ENCODE measurements at regions not wholly inside any gene's neighbourhood (a gene's known extent, or its start where the extent isn't known, plus 50 kb on each side); places are given as distances from the start of the nearest gene placed in this dataset.

DNA sequence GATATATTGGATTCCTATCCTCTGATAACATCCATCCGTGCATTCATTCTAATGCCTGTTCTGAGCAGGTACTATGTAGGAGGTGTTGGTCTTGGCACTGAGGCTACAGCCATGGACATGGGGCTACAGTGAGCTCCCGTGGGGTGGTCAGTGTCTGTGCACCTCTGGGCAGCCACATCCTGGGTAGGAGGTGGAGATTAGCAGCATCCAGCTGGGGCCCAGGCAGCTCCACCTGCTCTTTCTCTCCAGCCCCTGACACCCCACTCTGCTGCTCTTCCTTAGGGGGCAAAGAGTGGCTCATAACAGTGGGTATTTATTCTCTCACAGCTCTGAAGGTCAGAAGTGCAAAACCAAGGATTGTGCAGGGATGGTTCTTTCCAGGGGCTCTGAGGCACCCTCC lies 292.0 kb upstream of the SFSWAP start:
- TF ChIP-seq SMC3 (IDR thresholded peaks at IDR 0.05; ENCODE audit: low read depth, low read length) (no peak), RFX5 (IDR thresholded peaks at IDR 0.05; ENCODE audit: low read depth, low read length) (no peak), NFE2L2 (IDR thresholded peaks at IDR 0.05; ENCODE audit: low read depth, low read length) (no peak), MAFK (IDR thresholded peaks at IDR 0.05; ENCODE audit: low read depth, low read length) (no peak), CEBPB (IDR thresholded peaks at IDR 0.05; ENCODE audit: low read depth, low read length) (no peak), MAZ (IDR thresholded peaks at IDR 0.05; ENCODE audit: borderline replicate concordance, low read depth, low read length) (no peak), POLR2A (IDR thresholded peaks at IDR 0.05; ENCODE audit: low read depth, low read length) (no peak), MXI1 (IDR thresholded peaks at IDR 0.05; ENCODE audit: borderline replicate concordance, low read depth, low read length) (no peak), RAD21 (IDR thresholded peaks at IDR 0.05; ENCODE audit: low read length) (no peak), BHLHE40 (IDR thresholded peaks at IDR 0.05; ENCODE audit: low read depth, low read length) (no peak), RCOR1 (IDR thresholded peaks at IDR 0.05; ENCODE audit: insufficient replicate concordance, low read length) (no peak), CHD1 (IDR thresholded peaks at IDR 0.05; ENCODE audit: low read depth, low read length) (no peak)
- TF ChIP-seq, protein P1, sequence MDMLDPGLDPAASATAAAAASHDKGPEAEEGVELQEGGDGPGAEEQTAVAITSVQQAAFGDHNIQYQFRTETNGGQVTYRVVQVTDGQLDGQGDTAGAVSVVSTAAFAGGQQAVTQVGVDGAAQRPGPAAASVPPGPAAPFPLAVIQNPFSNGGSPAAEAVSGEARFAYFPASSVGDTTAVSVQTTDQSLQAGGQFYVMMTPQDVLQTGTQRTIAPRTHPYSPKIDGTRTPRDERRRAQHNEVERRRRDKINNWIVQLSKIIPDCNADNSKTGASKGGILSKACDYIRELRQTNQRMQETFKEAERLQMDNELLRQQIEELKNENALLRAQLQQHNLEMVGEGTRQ (IDR thresholded peaks at IDR 0.05; ENCODE audit: low read depth, low read length), result no peak
- TF ChIP-seq, protein P2, sequence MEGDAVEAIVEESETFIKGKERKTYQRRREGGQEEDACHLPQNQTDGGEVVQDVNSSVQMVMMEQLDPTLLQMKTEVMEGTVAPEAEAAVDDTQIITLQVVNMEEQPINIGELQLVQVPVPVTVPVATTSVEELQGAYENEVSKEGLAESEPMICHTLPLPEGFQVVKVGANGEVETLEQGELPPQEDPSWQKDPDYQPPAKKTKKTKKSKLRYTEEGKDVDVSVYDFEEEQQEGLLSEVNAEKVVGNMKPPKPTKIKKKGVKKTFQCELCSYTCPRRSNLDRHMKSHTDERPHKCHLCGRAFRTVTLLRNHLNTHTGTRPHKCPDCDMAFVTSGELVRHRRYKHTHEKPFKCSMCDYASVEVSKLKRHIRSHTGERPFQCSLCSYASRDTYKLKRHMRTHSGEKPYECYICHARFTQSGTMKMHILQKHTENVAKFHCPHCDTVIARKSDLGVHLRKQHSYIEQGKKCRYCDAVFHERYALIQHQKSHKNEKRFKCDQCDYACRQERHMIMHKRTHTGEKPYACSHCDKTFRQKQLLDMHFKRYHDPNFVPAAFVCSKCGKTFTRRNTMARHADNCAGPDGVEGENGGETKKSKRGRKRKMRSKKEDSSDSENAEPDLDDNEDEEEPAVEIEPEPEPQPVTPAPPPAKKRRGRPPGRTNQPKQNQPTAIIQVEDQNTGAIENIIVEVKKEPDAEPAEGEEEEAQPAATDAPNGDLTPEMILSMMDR (conservative IDR thresholded peaks at IDR 0.05; ENCODE audit: low read depth, low read length), result no peak
- H2AFZ ChIP-seq (replicated peaks; ENCODE audit: low read length, poor library complexity), result no peak overlapping the region
- no peak overlapping the region for H3K14ac ChIP-seq (replicated peaks; ENCODE audit: low read depth, low read length)
- dilution Hi-C loops (cut with HindIII; ENCODE audit: low sequenced_read_pairs, unreplicated experiment), result no loop called here
- ChIA-PET POLR2A (ENCODE audit: unreplicated experiment) (no interaction called here), CTCF (no interaction called here)
- no peak overlapping the region for H3K4me2 ChIP-seq (ENCODE audit: low read depth, low read length)
- no peak overlapping the region for H2BK120ac ChIP-seq (ENCODE audit: low read depth, low read length)
- H3K4me1 ChIP-seq (ENCODE audit: control insufficient read depth, insufficient read depth, low read length), result no peaks in the 10 kb centered on the region
- no peaks in the 10 kb centered on the region for H3K79me1 ChIP-seq (ENCODE audit: low read depth in 1 of 2, low read length in 2 of 2)
- ATAC-seq (ENCODE audit: low read depth), result no peak
- no peak overlapping the region for H4K8ac ChIP-seq (ENCODE audit: low read depth in 2 of 2, low read length in 2 of 2)
- H3K9me3 ChIP-seq (ENCODE audit: control insufficient read depth, insufficient read depth, low read length), result peaks cover 30% of the 10 kb centered on the region
- H4K91ac ChIP-seq (ENCODE audit: insufficient read depth, low read depth, low read length), result no peak overlapping the region
- no TSS peak for BruUV-seq (replicated peaks)
- no peaks in the 10 kb centered on the region for H3K9me1 ChIP-seq (ENCODE audit: insufficient read depth, low read length)
- H4K20me1 ChIP-seq (ENCODE audit: insufficient read depth, low read length), result no peaks in the 10 kb centered on the region
- H2BK15ac ChIP-seq (ENCODE audit: low read depth, low read length), result no peak overlapping the region
- no peak overlapping the region for H3K9ac ChIP-seq (ENCODE audit: low read depth, low read length)
- H2BK5ac ChIP-seq (ENCODE audit: low read depth, low read length, poor library complexity, severe bottlenecking), result no peak overlapping the region
- no peak overlapping the region for H3K56ac ChIP-seq (ENCODE audit: extremely low read depth, insufficient read depth, low read length)
- no peak overlapping the region for H3K4me3 ChIP-seq (ENCODE audit: insufficient read depth, low read depth, low read length)
- no peak overlapping the region for H4K5ac ChIP-seq (ENCODE audit: low read depth, low read length)
- no peaks in the 10 kb centered on the region for H3K27me3 ChIP-seq (ENCODE audit: control insufficient read depth, insufficient read depth, low read length)
- H3K23ac ChIP-seq (ENCODE audit: low read depth, low read length), result no peak overlapping the region
- in situ Hi-C loops (cut with MboI; ENCODE audit: low sequenced_read_pairs), result no loop called here
- H2AK9ac ChIP-seq (replicated peaks; ENCODE audit: low read depth, low read length, poor library complexity), result no peak overlapping the region
- DNase-seq, result no peak
- H3K18ac ChIP-seq (ENCODE audit: low read depth, low read length), result no peak overlapping the region
- no peak overlapping the region for H2AK5ac ChIP-seq (ENCODE audit: low read depth, low read length)
- H3K27ac ChIP-seq (ENCODE audit: insufficient read depth, low read length), result no peak overlapping the region
- H2BK20ac ChIP-seq (ENCODE audit: low read depth, low read length), result no peak overlapping the region
- WGBS, 2 experiments (ENCODE audit: extremely low coverage in 2 of 2, insufficient read length in 1 of 2), result no CpG with 5 or more reads among the region's 2 CpGs
- H3K4ac ChIP-seq (ENCODE audit: low read depth, low read length), result no peak overlapping the region
- no peaks in the 10 kb centered on the region for H3K36me3 ChIP-seq (ENCODE audit: control insufficient read depth, insufficient read depth, low read length)
- intact Hi-C loops (cut with micrococcal nuclease), result no loop called here

All from IMR-90 (cell line).